GM12878 (cell line): ENCODE measurements at regions not wholly inside any gene's neighbourhood (a gene's known extent, or its start where the extent isn't known, plus 50 kb on each side); places are given as distances from the start of the nearest gene placed in this dataset.

Experiments used
- ATAC-seq: fragments of 200-7000 bp; cut with Tn5 transposase; 3 replicates; pipeline ENCODE4 v1.9.1; 2020; ENCODE audit warnings: mild to moderate bottlenecking, moderate library complexity
- BruUV-seq: library from RNA; stranded (reverse); fragments of 400-500 nt; replicated peaks from 2 replicates; lab custom pipeline; 2021; lab: Mats Ljungman, UMichigan
- CTCF ChIA-PET: fragments of 300-600 bp; sonication (Branson Sonifier 250); formaldehyde crosslinking; extraction: SDS; loops from one replicate; lab custom pipeline; 2021; ENCODE audit warnings: inconsistent platforms; lab: Yijun Ruan, JAX
- POLR2A ChIA-PET: fragments of 350-600 bp; formaldehyde crosslinking; extraction: SDS; loops from one replicate; lab custom pipeline; 2021; ENCODE audit warnings: inconsistent platforms; lab: Charles Lee
- RAD21 ChIA-PET: fragments of 300-600 bp; sonication (Branson Sonifier 250); formaldehyde crosslinking; loops from one replicate; lab custom pipeline; 2023; ENCODE audit warnings: antibody characterized with exemption; ENCODE audit not compliant: unreplicated experiment; lab: Charles Lee
- SMC1A ChIA-PET: fragments of 300-600 bp; sonication (Branson Sonifier 250); formaldehyde crosslinking; loops from one replicate; lab custom pipeline; 2023; ENCODE audit not compliant: unreplicated experiment, uncharacterized antibody; lab: Charles Lee
- DNase-seq: peaks from one replicate; pipeline ENCODE4 v3.0.0-alpha.2; 2011; ENCODE audit warnings: low read depth, low spot score
- FAIRE-seq: peaks from 3 replicates; lab custom pipeline; 2011; peaks lifted over from hg19 to GRCh38; lab: Jason Lieb, UNC
- H2AFZ ChIP-seq: 2 replicates; pipeline ENCODE4 v1.6.0; 2011; ENCODE audit warnings: low read depth, low read length, control low read depth; ENCODE audit not compliant: control insufficient read depth
- H3K27ac ChIP-seq: 2 replicates; pipeline ENCODE4 v1.5.1; 2011; ENCODE audit warnings: control low read depth; ENCODE audit not compliant: control insufficient read depth, insufficient read depth
- H3K27me3 ChIP-seq, 2 experiments: replicated peaks in 1 of 2; 2 replicates each; pipeline versions ENCODE4 v1.6.0 to v1.6.1; 2011; ENCODE audit warnings: low read length in 1 of 2; ENCODE audit not compliant: control insufficient read depth in 2 of 2, insufficient read depth in 2 of 2
- H3K36me3 ChIP-seq, 2 experiments: 2 replicates each; pipeline ENCODE4 v1.5.1; 2011; ENCODE audit warnings: low read length in 1 of 2; ENCODE audit not compliant: control insufficient read depth in 2 of 2, insufficient read depth in 2 of 2
- H3K4me1 ChIP-seq: 2 replicates; pipeline ENCODE4 v1.6.1; 2011; ENCODE audit warnings: mild to moderate bottlenecking, low read length, moderate library complexity, mixed read lengths; ENCODE audit not compliant: control insufficient read depth, insufficient read depth
- H3K4me2 ChIP-seq: 2 replicates; pipeline ENCODE4 v1.6.0; 2011; ENCODE audit warnings: control low read depth; ENCODE audit not compliant: control insufficient read depth, insufficient read depth
- H3K4me3 ChIP-seq: fragments of 200-600 bp; sonication (generic); 2 replicates; pipeline ENCODE4 v1.5.1; 2016
- H3K79me2 ChIP-seq: 2 replicates; pipeline ENCODE4 v1.6.0; 2011; ENCODE audit warnings: low read length; ENCODE audit not compliant: control insufficient read depth, insufficient read depth
- H3K9ac ChIP-seq: 2 replicates; pipeline ENCODE4 v1.8.0; 2011; ENCODE audit warnings: low read length, control low read depth, mixed read lengths; ENCODE audit not compliant: control insufficient read depth, insufficient read depth
- H3K9me3 ChIP-seq: replicated peaks from 3 replicates; pipeline ENCODE4 v1.5.1; 2011; ENCODE audit warnings: mild to moderate bottlenecking, low read length; ENCODE audit not compliant: control insufficient read depth, insufficient read depth
- H4K20me1 ChIP-seq: 2 replicates; pipeline ENCODE4 v1.6.0; 2011; ENCODE audit not compliant: control insufficient read depth, insufficient read depth
- E2F4 ChIP-seq: IDR thresholded peaks from 2 replicates; pipeline ENCODE4 v1.6.1; 2012; ENCODE audit warnings: low read depth, low read length, improper control_type of control experiment
- PKNOX1 ChIP-seq: fragments of 450-650 bp; IDR thresholded peaks from 2 replicates; pipeline ENCODE4 v1.6.1; 2016; ENCODE audit warnings: mild to moderate bottlenecking
- POLR2AphosphoS5 ChIP-seq: IDR thresholded peaks from 2 replicates; pipeline ENCODE4 v1.6.1; 2011; ENCODE audit warnings: mild to moderate bottlenecking, low read length, inconsistent platforms
- RELB ChIP-seq: fragments of 450-650 bp; IDR thresholded peaks from 2 replicates; pipeline ENCODE4 v1.6.1; 2017; ENCODE audit warnings: low read depth, mild to moderate bottlenecking, moderate library complexity
- WRNIP1 ChIP-seq: IDR thresholded peaks from 2 replicates; pipeline ENCODE4 v1.6.1; 2011; ENCODE audit warnings: low read depth, low read length, improper control_type of control experiment, borderline replicate concordance
- WGBS: methylation state at CpG from one replicate; pipeline ENCODE4 v1.1.6; 2016; ENCODE audit warnings: low lambda C conversion rate; ENCODE audit not compliant: insufficient replicate concordance, insufficient coverage; ENCODE audit errors: missing lambda C conversion rate; 5-methylcytosine and 5-hydroxymethylcytosine counted together
- in situ Hi-C: fragments of 300-500 bp; cut with MboI; formaldehyde crosslinking; loops from 9 replicates; pipeline ENCODE4 v1.14.3; 2018; ENCODE audit warnings: mixed read lengths
- intact Hi-C: fragments of 100-400 bp; cut with micrococcal nuclease; formaldehyde crosslinking; loops from one replicate; pipeline ENCODE4 v1.14.2; 2022; ENCODE audit not compliant: unreplicated experiment

GRCh38 chr1:212205006-212205405 lies 80.2 kb upstream of the PPP2R5A start:
- H3K9ac ChIP-seq = no peak overlapping the region
- ChIA-PET SMC1A (interaction anchor here (0.7 kb wide), 1 partner anchor 18 kb away, joined by 5 read pairs; no protein-coding TSS in a partner anchor), RAD21 (interaction anchor here (1.0 kb wide), 1 partner anchor 13 kb away, joined by 3 read pairs; no protein-coding TSS in a partner anchor), POLR2A (no interaction called here), CTCF (no interaction called here)
- FAIRE-seq = no peak
- TF ChIP-seq WRNIP1 (no peak), PKNOX1 (no peak), E2F4 (no peak), POLR2AphosphoS5 (no peak), RELB (no peak)
- no peaks in the 10 kb centered on the region for H3K36me3 ChIP-seq
- no peaks in the 10 kb centered on the region for H3K27me3 ChIP-seq
- H3K9me3 ChIP-seq = no peaks in the 10 kb centered on the region
- ATAC-seq = no peak
- no peak overlapping the region for H3K4me2 ChIP-seq
- H3K4me3 ChIP-seq = no peak overlapping the region
- H3K4me1 ChIP-seq = no peaks in the 10 kb centered on the region
- H2AFZ ChIP-seq = no peak overlapping the region
- no TSS peak for BruUV-seq
- H3K27ac ChIP-seq = no peak overlapping the region
- H4K20me1 ChIP-seq = no peaks in the 10 kb centered on the region
- in situ Hi-C loops (no loop called here), intact Hi-C loops (no loop called here)
- DNase-seq = no peak
- no peaks in the 10 kb centered on the region for H3K79me2 ChIP-seq
- 44% methylated on average over 1 of the region's 1 CpG for WGBS
